ENCODE measurements at regions not wholly inside any gene's neighbourhood (a gene's known extent, or its start where the extent isn't known, plus 50 kb on each side); places are given as distances from the start of the nearest gene placed in this dataset.

DNA sequence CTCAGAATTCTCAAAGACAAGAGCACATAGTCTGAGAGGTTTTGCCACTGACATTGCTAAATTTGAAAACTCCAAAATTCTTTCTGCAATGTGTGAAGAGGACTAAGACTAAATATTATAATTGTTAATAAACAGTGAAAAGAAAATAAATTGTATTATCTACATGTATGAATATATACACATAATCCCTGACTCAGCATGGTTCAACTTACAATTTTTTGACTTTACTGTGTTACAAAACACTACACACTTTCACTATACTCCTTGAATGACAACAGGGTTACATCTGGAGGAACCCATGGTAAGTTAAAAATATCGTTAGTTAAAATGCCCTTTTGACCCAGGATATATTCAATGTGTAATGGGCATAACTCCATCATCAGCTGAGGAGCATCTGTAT lies 2017.2 kb upstream of the TENM3 start:
- TF ChIP-seq, protein P1, sequence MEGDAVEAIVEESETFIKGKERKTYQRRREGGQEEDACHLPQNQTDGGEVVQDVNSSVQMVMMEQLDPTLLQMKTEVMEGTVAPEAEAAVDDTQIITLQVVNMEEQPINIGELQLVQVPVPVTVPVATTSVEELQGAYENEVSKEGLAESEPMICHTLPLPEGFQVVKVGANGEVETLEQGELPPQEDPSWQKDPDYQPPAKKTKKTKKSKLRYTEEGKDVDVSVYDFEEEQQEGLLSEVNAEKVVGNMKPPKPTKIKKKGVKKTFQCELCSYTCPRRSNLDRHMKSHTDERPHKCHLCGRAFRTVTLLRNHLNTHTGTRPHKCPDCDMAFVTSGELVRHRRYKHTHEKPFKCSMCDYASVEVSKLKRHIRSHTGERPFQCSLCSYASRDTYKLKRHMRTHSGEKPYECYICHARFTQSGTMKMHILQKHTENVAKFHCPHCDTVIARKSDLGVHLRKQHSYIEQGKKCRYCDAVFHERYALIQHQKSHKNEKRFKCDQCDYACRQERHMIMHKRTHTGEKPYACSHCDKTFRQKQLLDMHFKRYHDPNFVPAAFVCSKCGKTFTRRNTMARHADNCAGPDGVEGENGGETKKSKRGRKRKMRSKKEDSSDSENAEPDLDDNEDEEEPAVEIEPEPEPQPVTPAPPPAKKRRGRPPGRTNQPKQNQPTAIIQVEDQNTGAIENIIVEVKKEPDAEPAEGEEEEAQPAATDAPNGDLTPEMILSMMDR (IDR thresholded peaks at IDR 0.05; ENCODE audit: insufficient read depth, low read length): no peak
- TF ChIP-seq POLR2AphosphoS5 (IDR thresholded peaks at IDR 0.05; ENCODE audit: low read depth) (no peak), GABPA (IDR thresholded peaks at IDR 0.05; ENCODE audit: low read depth) (no peak)
- TF ChIP-seq, protein P2, sequence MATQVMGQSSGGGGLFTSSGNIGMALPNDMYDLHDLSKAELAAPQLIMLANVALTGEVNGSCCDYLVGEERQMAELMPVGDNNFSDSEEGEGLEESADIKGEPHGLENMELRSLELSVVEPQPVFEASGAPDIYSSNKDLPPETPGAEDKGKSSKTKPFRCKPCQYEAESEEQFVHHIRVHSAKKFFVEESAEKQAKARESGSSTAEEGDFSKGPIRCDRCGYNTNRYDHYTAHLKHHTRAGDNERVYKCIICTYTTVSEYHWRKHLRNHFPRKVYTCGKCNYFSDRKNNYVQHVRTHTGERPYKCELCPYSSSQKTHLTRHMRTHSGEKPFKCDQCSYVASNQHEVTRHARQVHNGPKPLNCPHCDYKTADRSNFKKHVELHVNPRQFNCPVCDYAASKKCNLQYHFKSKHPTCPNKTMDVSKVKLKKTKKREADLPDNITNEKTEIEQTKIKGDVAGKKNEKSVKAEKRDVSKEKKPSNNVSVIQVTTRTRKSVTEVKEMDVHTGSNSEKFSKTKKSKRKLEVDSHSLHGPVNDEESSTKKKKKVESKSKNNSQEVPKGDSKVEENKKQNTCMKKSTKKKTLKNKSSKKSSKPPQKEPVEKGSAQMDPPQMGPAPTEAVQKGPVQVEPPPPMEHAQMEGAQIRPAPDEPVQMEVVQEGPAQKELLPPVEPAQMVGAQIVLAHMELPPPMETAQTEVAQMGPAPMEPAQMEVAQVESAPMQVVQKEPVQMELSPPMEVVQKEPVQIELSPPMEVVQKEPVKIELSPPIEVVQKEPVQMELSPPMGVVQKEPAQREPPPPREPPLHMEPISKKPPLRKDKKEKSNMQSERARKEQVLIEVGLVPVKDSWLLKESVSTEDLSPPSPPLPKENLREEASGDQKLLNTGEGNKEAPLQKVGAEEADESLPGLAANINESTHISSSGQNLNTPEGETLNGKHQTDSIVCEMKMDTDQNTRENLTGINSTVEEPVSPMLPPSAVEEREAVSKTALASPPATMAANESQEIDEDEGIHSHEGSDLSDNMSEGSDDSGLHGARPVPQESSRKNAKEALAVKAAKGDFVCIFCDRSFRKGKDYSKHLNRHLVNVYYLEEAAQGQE (IDR thresholded peaks at IDR 0.05; ENCODE audit: insufficient replicate concordance, low read depth): no peak

Data from HL-60 (cell line).